ENCODE measurements at regions not wholly inside any gene's neighbourhood (a gene's known extent, or its start where the extent isn't known, plus 50 kb on each side); places are given as distances from the start of the nearest gene placed in this dataset.

- H3K9me3 ChIP-seq (ENCODE audit: insufficient read depth, low read depth, low read length), result no peaks in the 10 kb centered on the region
- no peaks in the 10 kb centered on the region for H3K36me3 ChIP-seq (ENCODE audit: insufficient read depth, low read length)
- WGBS, result 95% methylated on average over 2 of the region's 2 CpGs
- peaks cover 12% of the 10 kb centered on the region for H3K4me1 ChIP-seq (ENCODE audit: insufficient read depth, low read length)
- no peak overlapping the region for H3K9ac ChIP-seq (ENCODE audit: low read depth, low read length)
- H3K27ac ChIP-seq (ENCODE audit: low read depth, low read length), result no peak overlapping the region
- H3K27me3 ChIP-seq (ENCODE audit: insufficient read depth, low read length), result no peaks in the 10 kb centered on the region
- H3K4me3 ChIP-seq (ENCODE audit: low read length), result no peak overlapping the region
Measured at GRCh38 chrX:37942170-37942569, 64.2 kb upstream of the SYTL5 start.

- no peak overlapping the region; the same call in 1 of the 2 replicates for H3K27ac ChIP-seq (ENCODE audit: low read depth, low read length)
- H3K4me1 ChIP-seq (ENCODE audit: insufficient read depth, low read length), result peaks cover 12% of the 10 kb centered on the region
- H3K36me3 ChIP-seq (ENCODE audit: insufficient read depth, low read length), result no peaks in the 10 kb centered on the region
- no peaks in the 10 kb centered on the region for H3K27me3 ChIP-seq (ENCODE audit: insufficient read depth, low read length)
- no peaks in the 10 kb centered on the region for H3K9me3 ChIP-seq (ENCODE audit: insufficient read depth, low read depth, low read length)
- no peak overlapping the region for H3K9ac ChIP-seq (ENCODE audit: low read depth, low read length)
- H3K4me3 ChIP-seq (ENCODE audit: low read length), result no peak overlapping the region
- 17% methylated on average over 4 of the region's 6 CpGs for WGBS
Measured at GRCh38 chrX:37943554-37944344, 62.6 kb upstream of the SYTL5 start.

DNA sequence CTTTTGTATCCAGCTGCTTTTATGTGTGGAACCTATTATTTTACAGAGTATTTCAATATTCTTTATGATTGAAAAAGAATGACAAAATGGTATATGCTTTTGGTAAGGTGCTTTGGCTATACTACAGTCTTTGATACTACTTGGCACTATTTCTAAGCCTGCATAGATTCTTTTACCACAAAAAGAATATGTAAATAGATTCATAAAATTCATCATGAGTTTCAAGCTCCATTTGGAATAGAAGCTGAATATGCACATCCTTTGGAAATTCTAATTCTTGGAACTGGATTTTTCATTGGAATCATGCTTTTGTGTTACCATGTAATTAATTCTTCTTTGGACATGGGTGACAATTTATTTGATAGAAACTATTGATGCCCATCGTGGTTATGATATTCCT, 60.2 kb upstream of the SYTL5 start:
- Histone ChIP-seq H3K4me1 (ENCODE audit: insufficient read depth, low read length) (peaks cover 12% of the 10 kb centered on the region), H3K4me3 (ENCODE audit: low read length) (no peak overlapping the region), H3K9ac (ENCODE audit: low read depth, low read length) (no peak overlapping the region), H3K36me3 (ENCODE audit: insufficient read depth, low read length) (no peaks in the 10 kb centered on the region), H3K9me3 (ENCODE audit: insufficient read depth, low read depth, low read length) (no peaks in the 10 kb centered on the region), H3K27me3 (ENCODE audit: insufficient read depth, low read length) (no peaks in the 10 kb centered on the region), H3K27ac (ENCODE audit: low read depth, low read length) (no peak overlapping the region)
- WGBS, result 100% methylated on average over 1 of the region's 1 CpG

DNA sequence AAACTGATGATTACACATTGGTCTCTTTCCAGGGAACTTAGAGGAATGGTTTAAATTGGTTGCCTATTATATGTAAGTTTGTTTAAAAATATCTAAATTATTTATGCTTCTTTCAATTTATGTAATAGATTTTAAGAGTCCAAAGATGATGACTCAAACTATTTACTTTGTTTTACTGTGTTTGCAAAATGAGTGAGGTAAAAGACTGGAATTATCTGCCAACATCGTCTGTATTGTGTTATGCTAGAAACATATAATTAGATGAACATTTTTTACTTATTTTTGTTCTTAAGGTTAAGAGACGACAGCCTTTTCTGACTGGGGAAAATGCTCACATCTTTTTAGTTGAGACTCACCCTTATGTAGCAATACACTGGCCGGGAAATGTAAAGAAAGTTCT, 51.1 kb upstream of the SYTL5 start:
- no peak overlapping the region for H3K9ac ChIP-seq (ENCODE audit: low read depth, low read length)
- no peaks in the 10 kb centered on the region for H3K27me3 ChIP-seq (ENCODE audit: insufficient read depth, low read length)
- H3K4me1 ChIP-seq (ENCODE audit: insufficient read depth, low read length), result no peaks in the 10 kb centered on the region
- H3K36me3 ChIP-seq (ENCODE audit: insufficient read depth, low read length), result no peaks in the 10 kb centered on the region
- WGBS, result no CpG with 5 or more reads among the region's 3 CpGs
- no peaks in the 10 kb centered on the region for H3K9me3 ChIP-seq (ENCODE audit: insufficient read depth, low read depth, low read length)
- H3K27ac ChIP-seq (ENCODE audit: low read depth, low read length), result no peak overlapping the region
- no peak overlapping the region for H3K4me3 ChIP-seq (ENCODE audit: low read length)

DNA sequence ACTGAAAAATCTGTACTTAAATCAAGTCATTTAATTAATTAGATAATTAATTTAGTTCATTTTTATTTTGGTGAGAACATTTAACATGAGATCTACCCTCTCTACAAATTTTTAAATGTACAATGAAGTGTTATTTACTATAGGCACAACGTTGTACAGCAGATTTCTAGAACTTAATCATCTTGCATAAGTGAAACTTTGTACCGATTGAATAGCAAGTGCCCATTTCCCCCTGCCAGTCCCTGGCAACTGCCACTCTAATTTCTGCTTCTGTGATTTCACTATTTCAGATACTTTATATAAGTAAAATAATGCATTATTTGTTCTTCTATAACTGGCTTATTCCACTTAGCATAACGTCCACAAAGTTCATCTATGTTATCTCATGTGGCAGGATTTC, 50.1 kb upstream of the SYTL5 start:
- H3K36me3 ChIP-seq (ENCODE audit: insufficient read depth, low read length), result no peaks in the 10 kb centered on the region
- no peaks in the 10 kb centered on the region for H3K9me3 ChIP-seq (ENCODE audit: insufficient read depth, low read depth, low read length)
- 90% methylated on average over 2 of the region's 3 CpGs for WGBS
- H3K4me3 ChIP-seq (ENCODE audit: low read length), result no peak overlapping the region
- H3K9ac ChIP-seq (ENCODE audit: low read depth, low read length), result no peak overlapping the region
- no peaks in the 10 kb centered on the region for H3K27me3 ChIP-seq (ENCODE audit: insufficient read depth, low read length)
- no peaks in the 10 kb centered on the region for H3K4me1 ChIP-seq (ENCODE audit: insufficient read depth, low read length)
- H3K27ac ChIP-seq (ENCODE audit: low read depth, low read length), result no peak overlapping the region
